ENCODE measurements at regions not wholly inside any gene's neighbourhood (a gene's known extent, or its start where the extent isn't known, plus 50 kb on each side); places are given as distances from the start of the nearest gene placed in this dataset.

- no peaks in the 10 kb centered on the region for H3K36me3 ChIP-seq (ENCODE audit: insufficient read depth)
- Mint-ChIP-seq H3K4me3 (no peak overlapping the region), H3K27me3 (ENCODE audit: insufficient read depth, low read depth, poor library complexity) (no peaks in the 10 kb centered on the region), H3K27ac (no peak overlapping the region), H3K9me3 (no peaks in the 10 kb centered on the region), H3K4me1 (no peaks in the 10 kb centered on the region), H3K36me3 (ENCODE audit: low read depth) (no peaks in the 10 kb centered on the region)
- H3K9me2 ChIP-seq (ENCODE audit: insufficient read depth), result no peaks in the 10 kb centered on the region
- TF ChIP-seq EZH2 (IDR thresholded peaks at IDR 0.05; ENCODE audit: low read depth, unreplicated experiment), result no peak
- TF ChIP-seq, protein P1, sequence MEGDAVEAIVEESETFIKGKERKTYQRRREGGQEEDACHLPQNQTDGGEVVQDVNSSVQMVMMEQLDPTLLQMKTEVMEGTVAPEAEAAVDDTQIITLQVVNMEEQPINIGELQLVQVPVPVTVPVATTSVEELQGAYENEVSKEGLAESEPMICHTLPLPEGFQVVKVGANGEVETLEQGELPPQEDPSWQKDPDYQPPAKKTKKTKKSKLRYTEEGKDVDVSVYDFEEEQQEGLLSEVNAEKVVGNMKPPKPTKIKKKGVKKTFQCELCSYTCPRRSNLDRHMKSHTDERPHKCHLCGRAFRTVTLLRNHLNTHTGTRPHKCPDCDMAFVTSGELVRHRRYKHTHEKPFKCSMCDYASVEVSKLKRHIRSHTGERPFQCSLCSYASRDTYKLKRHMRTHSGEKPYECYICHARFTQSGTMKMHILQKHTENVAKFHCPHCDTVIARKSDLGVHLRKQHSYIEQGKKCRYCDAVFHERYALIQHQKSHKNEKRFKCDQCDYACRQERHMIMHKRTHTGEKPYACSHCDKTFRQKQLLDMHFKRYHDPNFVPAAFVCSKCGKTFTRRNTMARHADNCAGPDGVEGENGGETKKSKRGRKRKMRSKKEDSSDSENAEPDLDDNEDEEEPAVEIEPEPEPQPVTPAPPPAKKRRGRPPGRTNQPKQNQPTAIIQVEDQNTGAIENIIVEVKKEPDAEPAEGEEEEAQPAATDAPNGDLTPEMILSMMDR (conservative IDR thresholded peaks at IDR 0.05; ENCODE audit: low read depth in 2 of 2), result no peak
- TF ChIP-seq POLR2AphosphoS5 (IDR thresholded peaks at IDR 0.05; ENCODE audit: low read depth), result no peak
- no peak for TF ChIP-seq CREB1 (CRISPR knock-in tag; IDR thresholded peaks at IDR 0.05; ENCODE audit: low read depth)
- TF ChIP-seq ZNF114 (CRISPR knock-in tag; IDR thresholded peaks at IDR 0.05), result no peak
- TF ChIP-seq STAT1 (IDR thresholded peaks at IDR 0.05; ENCODE audit: unreplicated experiment), result no peak
- TF ChIP-seq ZNF462 (CRISPR knock-in tag; IDR thresholded peaks at IDR 0.05), result no peak
- no peak overlapping the region for H3K4me2 ChIP-seq
- H3K27me3 ChIP-seq (ENCODE audit: insufficient read depth), result no peaks in the 10 kb centered on the region
- ATAC-seq (no peak), DNase-seq (ENCODE audit: low spot score) (no peak)
- no peaks in the 10 kb centered on the region for H3K4me1 ChIP-seq (ENCODE audit: insufficient read depth)
- H4K20me1 ChIP-seq (replicated peaks; ENCODE audit: insufficient read depth), result no peaks in the 10 kb centered on the region
- H2AFZ ChIP-seq, result no peak overlapping the region
- H3K79me2 ChIP-seq (replicated peaks; ENCODE audit: insufficient read depth), result no peaks in the 10 kb centered on the region
- no peaks in the 10 kb centered on the region for H3F3A ChIP-seq (replicated peaks; ENCODE audit: low read depth)
- no peak overlapping the region for H3K4me3 ChIP-seq
- no peak overlapping the region for H3K27ac ChIP-seq (ENCODE audit: low read depth)
Observed at GRCh38 chr2:13791019-13791547, 841.4 kb upstream of the LRATD1 start.
